ENCODE measurements at regions not wholly inside any gene's neighbourhood (a gene's known extent, or its start where the extent isn't known, plus 50 kb on each side); places are given as distances from the start of the nearest gene placed in this dataset.
A peak's percentile ranks its signal among the peaks of the same experiment; 100 is the strongest.

DNA sequence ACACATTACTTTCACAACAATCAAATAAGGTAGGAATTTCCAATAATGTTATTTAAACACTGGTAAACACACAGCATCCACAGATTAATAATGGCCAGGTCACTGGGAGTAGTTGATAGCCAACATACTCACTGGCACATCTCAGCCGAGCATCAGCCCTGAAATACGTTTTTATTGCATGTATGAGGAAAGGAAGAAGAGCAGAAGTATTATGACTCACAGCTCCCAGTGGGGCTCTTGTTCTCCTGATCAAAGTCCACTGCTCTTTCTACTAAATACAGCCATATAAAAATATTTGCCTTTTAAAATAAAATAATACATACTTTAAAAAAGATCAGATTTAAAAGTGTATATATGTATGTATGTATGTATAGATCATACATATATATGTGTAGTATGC is 999.6 kb downstream of the SUCLG1 start:
- DNase-seq (peak; percentile 35), ATAC-seq (no peak)
- ChIA-PET POLR2A (ENCODE audit: unreplicated experiment) (no interaction called here), CTCF (no interaction called here)
- Histone ChIP-seq H3K4me3 (ENCODE audit: low read length) (no peak overlapping the region), H3K79me2 (ENCODE audit: low read length) (no peaks in the 10 kb centered on the region), H3F3A (ENCODE audit: low read length, unreplicated experiment) (no peaks in the 10 kb centered on the region), H3K9me3 (ENCODE audit: low read length) (no peaks in the 10 kb centered on the region), H3K9ac (ENCODE audit: low read length) (no peak overlapping the region), H3K27me3 (ENCODE audit: low read length) (no peaks in the 10 kb centered on the region), H3K4me2 (ENCODE audit: low read length) (no peak overlapping the region), H3K36me3 (ENCODE audit: low read depth, low read length) (no peaks in the 10 kb centered on the region), H3K4me1 (ENCODE audit: insufficient read depth, low read length) (no peaks in the 10 kb centered on the region), H3K27ac (ENCODE audit: low read length) (no peak overlapping the region), H4K20me1 (ENCODE audit: low read length) (no peaks in the 10 kb centered on the region), H3K9me2 (replicated peaks; ENCODE audit: low read length) (no peaks in the 10 kb centered on the region), H2AFZ (ENCODE audit: low read length) (no peak overlapping the region)
- TF ChIP-seq EZH2 (IDR thresholded peaks at IDR 0.05; ENCODE audit: low read length, unreplicated experiment) (no peak), EZH2phosphoT487 (IDR thresholded peaks at IDR 0.05; ENCODE audit: borderline replicate concordance, low read length) (no peak)
- TF ChIP-seq, protein P1, sequence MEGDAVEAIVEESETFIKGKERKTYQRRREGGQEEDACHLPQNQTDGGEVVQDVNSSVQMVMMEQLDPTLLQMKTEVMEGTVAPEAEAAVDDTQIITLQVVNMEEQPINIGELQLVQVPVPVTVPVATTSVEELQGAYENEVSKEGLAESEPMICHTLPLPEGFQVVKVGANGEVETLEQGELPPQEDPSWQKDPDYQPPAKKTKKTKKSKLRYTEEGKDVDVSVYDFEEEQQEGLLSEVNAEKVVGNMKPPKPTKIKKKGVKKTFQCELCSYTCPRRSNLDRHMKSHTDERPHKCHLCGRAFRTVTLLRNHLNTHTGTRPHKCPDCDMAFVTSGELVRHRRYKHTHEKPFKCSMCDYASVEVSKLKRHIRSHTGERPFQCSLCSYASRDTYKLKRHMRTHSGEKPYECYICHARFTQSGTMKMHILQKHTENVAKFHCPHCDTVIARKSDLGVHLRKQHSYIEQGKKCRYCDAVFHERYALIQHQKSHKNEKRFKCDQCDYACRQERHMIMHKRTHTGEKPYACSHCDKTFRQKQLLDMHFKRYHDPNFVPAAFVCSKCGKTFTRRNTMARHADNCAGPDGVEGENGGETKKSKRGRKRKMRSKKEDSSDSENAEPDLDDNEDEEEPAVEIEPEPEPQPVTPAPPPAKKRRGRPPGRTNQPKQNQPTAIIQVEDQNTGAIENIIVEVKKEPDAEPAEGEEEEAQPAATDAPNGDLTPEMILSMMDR (conservative IDR thresholded peaks at IDR 0.05; ENCODE audit: low read depth, low read length) = no peak
- intact Hi-C loops (cut with micrococcal nuclease) = no loop called here
- no TSS peak for BruUV-seq (replicated peaks)

DNA sequence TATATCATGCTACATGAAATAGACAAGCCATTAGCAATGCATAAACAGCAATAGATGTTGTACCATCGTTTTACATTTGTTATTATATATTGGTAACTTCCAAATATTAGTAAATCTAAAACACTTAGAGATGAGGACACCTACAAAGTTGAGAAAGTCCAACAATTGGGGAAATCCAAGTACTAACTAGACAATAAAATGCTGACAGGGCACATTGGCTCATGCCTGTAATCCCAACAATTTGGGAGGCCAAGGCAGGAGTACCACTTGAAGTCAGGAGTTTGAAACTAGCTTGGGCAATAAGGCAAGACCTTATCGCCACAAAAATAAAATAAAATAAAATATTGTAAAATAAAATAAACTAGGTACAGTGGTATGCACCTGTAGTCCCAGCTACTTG is 1023.1 kb downstream of the SUCLG1 start:
- Histone ChIP-seq H3K27ac (ENCODE audit: low read length) (no peak overlapping the region), H3K9ac (ENCODE audit: low read length) (no peak overlapping the region), H3K4me3 (ENCODE audit: low read length) (no peak overlapping the region), H3K79me2 (ENCODE audit: low read length) (no peaks in the 10 kb centered on the region), H3K9me2 (replicated peaks; ENCODE audit: low read length) (no peaks in the 10 kb centered on the region), H3K4me2 (ENCODE audit: low read length) (no peak overlapping the region), H3K4me1 (ENCODE audit: insufficient read depth, low read length) (no peaks in the 10 kb centered on the region), H2AFZ (ENCODE audit: low read length) (no peak overlapping the region), H3K36me3 (ENCODE audit: low read depth, low read length) (no peaks in the 10 kb centered on the region), H3F3A (ENCODE audit: low read length, unreplicated experiment) (no peaks in the 10 kb centered on the region), H4K20me1 (ENCODE audit: low read length) (no peaks in the 10 kb centered on the region), H3K27me3 (ENCODE audit: low read length) (no peaks in the 10 kb centered on the region), H3K9me3 (ENCODE audit: low read length) (no peaks in the 10 kb centered on the region)
- no peak for TF ChIP-seq EZH2 (IDR thresholded peaks at IDR 0.05; ENCODE audit: low read length, unreplicated experiment)
- no peak for TF ChIP-seq EZH2phosphoT487 (IDR thresholded peaks at IDR 0.05; ENCODE audit: borderline replicate concordance, low read length)
- DNase-seq (no peak), ATAC-seq (no peak)
- ChIA-PET POLR2A (ENCODE audit: unreplicated experiment) (no interaction called here), CTCF (no interaction called here)
- no TSS peak for BruUV-seq (replicated peaks)
- intact Hi-C loops (cut with micrococcal nuclease) = no loop called here

DNA sequence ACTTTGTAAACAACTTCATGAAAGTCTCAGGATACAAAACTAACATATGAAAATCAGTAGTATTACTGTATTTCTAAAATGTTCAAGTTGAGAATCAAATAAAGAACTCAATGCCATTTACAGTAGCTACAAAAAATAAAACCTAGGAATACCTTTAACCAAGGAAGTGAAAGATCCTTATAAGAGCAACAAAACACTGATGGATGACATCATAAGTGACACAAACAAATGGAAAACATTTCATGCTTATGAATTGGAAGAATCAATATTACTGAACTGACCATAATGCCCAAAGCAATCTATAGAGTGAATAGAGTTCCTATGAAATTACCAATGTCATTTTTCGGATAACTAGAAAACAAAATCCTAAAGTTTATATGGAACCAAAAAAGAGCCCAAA is 1038.1 kb downstream of the SUCLG1 start:
- CTCF ChIA-PET = no interaction called here
- intact Hi-C loops (cut with micrococcal nuclease) = no loop called here
- H3K4me3 ChIP-seq (ENCODE audit: low read length) = no peak overlapping the region

More for the DNA sequence above, 1038.1 kb downstream of the SUCLG1 start:
- ATAC-seq (no peak), DNase-seq (no peak)
- BruUV-seq (replicated peaks) = no TSS peak
- Histone ChIP-seq H3F3A (ENCODE audit: low read length, unreplicated experiment) (no peaks in the 10 kb centered on the region), H3K9me2 (replicated peaks; ENCODE audit: low read length) (no peaks in the 10 kb centered on the region), H4K20me1 (ENCODE audit: low read length) (no peaks in the 10 kb centered on the region), H3K4me1 (ENCODE audit: insufficient read depth, low read length) (no peaks in the 10 kb centered on the region), H2AFZ (ENCODE audit: low read length) (no peak overlapping the region), H3K9ac (ENCODE audit: low read length) (no peak overlapping the region), H3K27me3 (ENCODE audit: low read length) (no peaks in the 10 kb centered on the region), H3K36me3 (ENCODE audit: low read depth, low read length) (no peaks in the 10 kb centered on the region), H3K4me2 (ENCODE audit: low read length) (no peak overlapping the region), H3K9me3 (ENCODE audit: low read length) (peaks cover 23% of the 10 kb centered on the region), H3K79me2 (ENCODE audit: low read length) (no peaks in the 10 kb centered on the region), H3K27ac (ENCODE audit: low read length) (no peak overlapping the region)
- POLR2A ChIA-PET (ENCODE audit: unreplicated experiment) = no interaction called here
- no peak for TF ChIP-seq EZH2 (IDR thresholded peaks at IDR 0.05; ENCODE audit: low read length, unreplicated experiment)
- TF ChIP-seq, protein P1 (conservative IDR thresholded peaks at IDR 0.05; ENCODE audit: low read depth, low read length) = no peak
- TF ChIP-seq EZH2phosphoT487 (IDR thresholded peaks at IDR 0.05; ENCODE audit: borderline replicate concordance, low read length) = no peak
